Breast epithelium (tissue), 4 donors: ENCODE measurements at regions not wholly inside any gene's neighbourhood (a gene's known extent, or its start where the extent isn't known, plus 50 kb on each side); places are given as distances from the start of the nearest gene placed in this dataset.

ENCODE experiments used
- DNase-seq, 2 donors: peaks; one replicate each; pipeline ENCODE4 v3.0.0-alpha.2; 2019; ENCODE audit warnings: low spot score in 2 of 2
- H3K27ac ChIP-seq, 2 donors: fragments of 200-600 bp; sonication (generic) in 1 of 2; one replicate each; pipeline ENCODE4 v1.5.1; 2016 to 2019; ENCODE audit warnings: mild to moderate bottlenecking in 1 of 2
- H3K27me3 ChIP-seq, 2 donors: fragments of 200-600 bp; sonication (generic) in 1 of 2; one replicate each; pipeline versions ENCODE4 v1.5.1 to v1.6.0; 2017 to 2019; ENCODE audit warnings: control low read depth in 1 of 2, mild to moderate bottlenecking in 1 of 2
- H3K36me3 ChIP-seq: fragments of 200-600 bp; one replicate; pipeline ENCODE4 v1.5.1; 2019
- H3K4me1 ChIP-seq, 2 donors: fragments of 200-600 bp; sonication (generic); one replicate each; pipeline ENCODE4 v1.5.1; 2016 to 2019; ENCODE audit warnings: control low read depth in 1 of 2
- H3K4me3 ChIP-seq, 3 donors: fragments of 200-600 bp; sonication (generic); 1 replicate in 2 of 3; 2 replicates in 1 of 3; pipeline ENCODE4 v1.5.1; 2016 to 2019; ENCODE audit warnings: mild to moderate bottlenecking in 3 of 3, moderate library complexity in 2 of 3
- H3K9me3 ChIP-seq, 2 donors: fragments of 200-600 bp; sonication (generic) in 1 of 2; one replicate each; pipeline ENCODE4 v1.5.1; 2016 to 2019; ENCODE audit warnings: control low read depth in 1 of 2
- POLR2A ChIP-seq: fragments of 450-650 bp; IDR thresholded peaks from one replicate; pipeline ENCODE4 v1.6.1; 2016; ENCODE audit warnings: antibody characterized with exemption, mild to moderate bottlenecking, moderate library complexity
- POLR2AphosphoS5 ChIP-seq, 3 donors: sonication (generic); formaldehyde crosslinking; IDR thresholded peaks; one replicate each; pipeline ENCODE4 v1.6.1; 2017; ENCODE audit warnings: antibody characterized with exemption in 3 of 3
- intact Hi-C: fragments of 100-400 bp; cut with DNase I; formaldehyde crosslinking; loops from one replicate; pipeline ENCODE4 v1.15.1; 2023; ENCODE audit warnings: low total_unique reads
- TF ChIP-seq, protein P1 (sequence below), 3 donors: fragments of 450-650 bp; IDR thresholded peaks; one replicate each; pipeline ENCODE4 v1.5.1; 2016 to 2017; ENCODE audit warnings: antibody characterized with exemption in 3 of 3, mild to moderate bottlenecking in 3 of 3, moderate library complexity in 3 of 3

DNA sequence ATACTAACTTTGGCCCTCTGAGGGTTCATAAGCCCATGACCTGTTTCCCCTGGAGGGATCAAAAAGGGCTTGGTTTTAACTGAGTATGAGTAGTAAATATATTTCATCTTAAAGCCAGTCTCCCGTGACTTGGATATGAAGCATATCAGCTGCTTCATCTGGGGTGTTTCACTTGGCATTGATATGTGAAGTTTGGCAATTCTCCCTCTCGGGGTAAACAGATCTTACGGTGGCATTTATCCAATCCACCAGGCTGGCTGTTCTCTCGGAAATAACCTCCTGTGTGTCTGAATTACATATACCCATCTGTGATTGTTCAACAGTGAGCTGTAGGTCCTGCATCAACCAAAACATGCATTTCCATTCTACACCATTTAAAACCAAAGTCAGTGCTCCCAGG, 130.7 kb downstream of the ADAM29 start:
- H3K27me3 ChIP-seq, result no peaks in the 10 kb centered on the region
- H3K36me3 ChIP-seq, result no peaks in the 10 kb centered on the region
- no peaks in the 10 kb centered on the region for H3K4me1 ChIP-seq
- no peak overlapping the region for H3K4me3 ChIP-seq
- H3K9me3 ChIP-seq, result peaks cover 2 to 3% of the 10 kb centered on the region in 2 donors
- no peak overlapping the region for H3K27ac ChIP-seq
- intact Hi-C loops, result no loop called here
- TF ChIP-seq, protein P1, sequence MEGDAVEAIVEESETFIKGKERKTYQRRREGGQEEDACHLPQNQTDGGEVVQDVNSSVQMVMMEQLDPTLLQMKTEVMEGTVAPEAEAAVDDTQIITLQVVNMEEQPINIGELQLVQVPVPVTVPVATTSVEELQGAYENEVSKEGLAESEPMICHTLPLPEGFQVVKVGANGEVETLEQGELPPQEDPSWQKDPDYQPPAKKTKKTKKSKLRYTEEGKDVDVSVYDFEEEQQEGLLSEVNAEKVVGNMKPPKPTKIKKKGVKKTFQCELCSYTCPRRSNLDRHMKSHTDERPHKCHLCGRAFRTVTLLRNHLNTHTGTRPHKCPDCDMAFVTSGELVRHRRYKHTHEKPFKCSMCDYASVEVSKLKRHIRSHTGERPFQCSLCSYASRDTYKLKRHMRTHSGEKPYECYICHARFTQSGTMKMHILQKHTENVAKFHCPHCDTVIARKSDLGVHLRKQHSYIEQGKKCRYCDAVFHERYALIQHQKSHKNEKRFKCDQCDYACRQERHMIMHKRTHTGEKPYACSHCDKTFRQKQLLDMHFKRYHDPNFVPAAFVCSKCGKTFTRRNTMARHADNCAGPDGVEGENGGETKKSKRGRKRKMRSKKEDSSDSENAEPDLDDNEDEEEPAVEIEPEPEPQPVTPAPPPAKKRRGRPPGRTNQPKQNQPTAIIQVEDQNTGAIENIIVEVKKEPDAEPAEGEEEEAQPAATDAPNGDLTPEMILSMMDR (IDR thresholded peaks at IDR 0.05), result no peak
- TF ChIP-seq POLR2AphosphoS5 (IDR thresholded peaks at IDR 0.05), result no peak
- TF ChIP-seq POLR2A, result no peak
- no peak for DNase-seq

DNA sequence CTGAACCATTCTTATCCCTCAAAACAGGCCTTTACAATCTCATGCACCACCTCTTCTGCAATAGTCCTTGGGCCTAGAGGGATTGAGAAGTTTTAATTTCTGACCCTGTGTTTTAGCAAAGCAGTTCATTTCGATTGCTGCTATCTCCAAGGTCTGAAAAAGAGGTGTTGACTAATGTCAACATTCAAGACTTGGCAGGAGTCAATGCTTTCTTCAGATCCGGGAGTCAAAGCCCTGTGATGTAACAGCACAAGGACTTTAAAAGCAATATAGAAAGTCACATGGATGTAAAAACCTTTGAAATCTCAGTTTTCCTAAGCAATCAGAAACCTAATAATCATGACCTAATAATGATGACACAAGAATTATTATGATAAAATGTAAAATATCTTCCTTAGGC, 133.8 kb downstream of the ADAM29 start:
- intact Hi-C loops, result no loop called here
- Histone ChIP-seq H3K4me1 (no peaks in the 10 kb centered on the region), H3K27me3 (no peaks in the 10 kb centered on the region), H3K9me3 (no peaks in the 10 kb centered on the region), H3K27ac (no peak overlapping the region), H3K36me3 (no peaks in the 10 kb centered on the region), H3K4me3 (no peak overlapping the region)
- no peak for DNase-seq
- TF ChIP-seq POLR2A (no peak), POLR2AphosphoS5 (IDR thresholded peaks at IDR 0.05) (no peak)
- TF ChIP-seq, protein P1 (IDR thresholded peaks at IDR 0.05), result no peak

DNA sequence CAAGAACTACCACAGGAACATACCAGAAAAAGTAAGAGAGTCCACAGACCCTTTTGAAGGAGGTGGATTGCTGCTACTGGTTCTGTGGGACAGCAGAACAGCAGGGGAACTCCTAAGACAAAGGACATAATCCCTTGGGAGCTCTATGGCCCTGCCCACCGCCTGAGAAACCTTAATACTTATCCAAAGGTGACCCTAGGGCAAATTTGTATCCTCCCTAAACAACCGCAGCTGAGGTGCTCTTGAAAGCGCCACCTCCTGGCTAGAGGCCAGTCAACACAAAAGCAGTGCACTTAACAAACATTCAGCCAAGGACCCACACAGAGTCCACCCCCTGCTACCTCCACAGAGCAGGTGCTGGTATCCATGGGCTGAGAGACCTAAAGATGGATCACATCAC, 136.8 kb downstream of the ADAM29 start:
- H3K4me3 ChIP-seq, result no peak overlapping the region
- H3K36me3 ChIP-seq, result no peaks in the 10 kb centered on the region
- no peak for DNase-seq
- no peaks in the 10 kb centered on the region for H3K4me1 ChIP-seq
- intact Hi-C loops, result no loop called here
- H3K27me3 ChIP-seq, result no peaks in the 10 kb centered on the region
- H3K9me3 ChIP-seq, result no peaks in the 10 kb centered on the region
- TF ChIP-seq, protein P1 (IDR thresholded peaks at IDR 0.05), result no peak
- TF ChIP-seq POLR2A (no peak), POLR2AphosphoS5 (IDR thresholded peaks at IDR 0.05) (no peak)
- H3K27ac ChIP-seq, result no peak overlapping the region

DNA sequence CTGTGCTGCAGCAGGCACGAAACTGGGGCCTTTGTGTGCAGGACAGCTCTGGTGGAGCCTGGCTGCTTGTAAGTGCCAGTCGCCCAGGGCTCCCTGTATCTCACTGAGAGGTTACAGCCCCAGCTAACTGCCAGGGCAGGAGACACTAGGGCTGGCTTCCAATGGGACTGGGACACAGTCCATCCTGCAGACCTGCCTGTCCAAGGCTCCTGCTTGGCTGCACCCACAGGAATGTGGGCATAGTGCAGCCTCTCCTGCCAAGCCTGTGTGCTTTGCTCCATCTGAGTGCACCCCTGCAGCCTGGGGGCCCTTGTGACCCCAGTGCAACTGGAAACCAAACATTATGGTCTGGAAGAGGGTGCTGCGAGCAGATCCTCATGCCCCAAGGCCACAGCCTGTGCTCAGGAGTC, 144.0 kb downstream of the ADAM29 start:
- TF ChIP-seq POLR2A, result no peak
- TF ChIP-seq POLR2AphosphoS5 (IDR thresholded peaks at IDR 0.05), result no peak
- TF ChIP-seq, protein P1 (IDR thresholded peaks at IDR 0.05), result no peak
- Histone ChIP-seq H3K27ac (no peak overlapping the region), H3K9me3 (no peaks in the 10 kb centered on the region), H3K4me1 (no peaks in the 10 kb centered on the region), H3K4me3 (no peak overlapping the region), H3K36me3 (no peaks in the 10 kb centered on the region), H3K27me3 (no peaks in the 10 kb centered on the region)
- DNase-seq, result no peak
- intact Hi-C loops, result no loop called here

DNA sequence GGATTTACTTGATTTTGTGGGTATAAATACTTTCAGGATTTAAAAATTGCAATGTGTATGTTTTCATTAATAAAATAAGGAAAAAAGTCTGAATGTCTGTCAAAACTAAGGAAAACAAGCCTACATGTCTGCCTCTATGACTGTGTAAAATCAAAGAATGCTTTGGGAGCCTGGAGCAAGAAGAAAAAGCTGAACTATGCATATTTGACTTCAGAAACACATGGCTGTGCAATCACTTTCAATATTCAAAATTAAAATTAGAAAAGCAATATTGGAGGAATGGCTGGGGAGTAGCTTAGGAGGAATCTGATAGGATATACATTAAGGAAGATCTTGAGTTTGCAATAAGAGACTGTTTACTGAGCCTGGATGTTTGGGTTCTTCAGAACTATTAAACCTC, 147.1 kb downstream of the ADAM29 start:
- H3K27me3 ChIP-seq, result no peaks in the 10 kb centered on the region
- no peaks in the 10 kb centered on the region for H3K4me1 ChIP-seq
- H3K27ac ChIP-seq, result no peak overlapping the region
- no peak overlapping the region for H3K4me3 ChIP-seq
- no peak for DNase-seq
- TF ChIP-seq POLR2AphosphoS5 (IDR thresholded peaks at IDR 0.05) (no peak), POLR2A (no peak)
- TF ChIP-seq, protein P1 (IDR thresholded peaks at IDR 0.05), result no peak
- no peaks in the 10 kb centered on the region for H3K36me3 ChIP-seq
- intact Hi-C loops, result no loop called here
- no peaks in the 10 kb centered on the region for H3K9me3 ChIP-seq
